Right renal cortex interstitium (tissue), 3 donors: ENCODE measurements at regions not wholly inside any gene's neighbourhood (a gene's known extent, or its start where the extent isn't known, plus 50 kb on each side); places are given as distances from the start of the nearest gene placed in this dataset.
A peak's percentile ranks its signal among the peaks of the same experiment; 100 is the strongest.

ENCODE experiments used
- DNase-seq, 3 donors: peaks; one replicate each; pipeline ENCODE4 v3.0.0-alpha.2; 2013; ENCODE audit warnings: low read depth in 3 of 3, low spot score in 2 of 3

DNA sequence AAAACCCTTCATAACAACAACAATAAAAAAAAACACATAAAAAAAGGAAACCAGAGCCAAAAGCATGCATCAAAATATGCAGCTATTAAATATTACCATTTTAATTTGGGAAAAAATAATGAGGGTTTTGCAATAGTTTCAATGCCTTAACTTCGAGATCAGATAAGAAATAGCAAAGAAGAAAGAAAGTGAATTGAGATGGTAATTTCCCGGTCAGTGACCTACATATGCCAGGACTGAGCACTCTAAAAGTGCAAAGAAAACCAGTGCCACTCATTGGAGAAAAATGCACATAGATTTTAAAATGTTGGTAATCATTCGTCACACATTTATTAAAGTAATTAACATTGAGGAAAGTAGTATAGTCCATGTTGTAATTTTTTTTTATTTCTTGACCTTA lies 944.2 kb downstream of the EFNB2 start:
- no peak for DNase-seq

- no peak for DNase-seq
These were observed 947.7 kb downstream of the EFNB2 start for GRCh38 chr13:105587786-105588185.

DNA sequence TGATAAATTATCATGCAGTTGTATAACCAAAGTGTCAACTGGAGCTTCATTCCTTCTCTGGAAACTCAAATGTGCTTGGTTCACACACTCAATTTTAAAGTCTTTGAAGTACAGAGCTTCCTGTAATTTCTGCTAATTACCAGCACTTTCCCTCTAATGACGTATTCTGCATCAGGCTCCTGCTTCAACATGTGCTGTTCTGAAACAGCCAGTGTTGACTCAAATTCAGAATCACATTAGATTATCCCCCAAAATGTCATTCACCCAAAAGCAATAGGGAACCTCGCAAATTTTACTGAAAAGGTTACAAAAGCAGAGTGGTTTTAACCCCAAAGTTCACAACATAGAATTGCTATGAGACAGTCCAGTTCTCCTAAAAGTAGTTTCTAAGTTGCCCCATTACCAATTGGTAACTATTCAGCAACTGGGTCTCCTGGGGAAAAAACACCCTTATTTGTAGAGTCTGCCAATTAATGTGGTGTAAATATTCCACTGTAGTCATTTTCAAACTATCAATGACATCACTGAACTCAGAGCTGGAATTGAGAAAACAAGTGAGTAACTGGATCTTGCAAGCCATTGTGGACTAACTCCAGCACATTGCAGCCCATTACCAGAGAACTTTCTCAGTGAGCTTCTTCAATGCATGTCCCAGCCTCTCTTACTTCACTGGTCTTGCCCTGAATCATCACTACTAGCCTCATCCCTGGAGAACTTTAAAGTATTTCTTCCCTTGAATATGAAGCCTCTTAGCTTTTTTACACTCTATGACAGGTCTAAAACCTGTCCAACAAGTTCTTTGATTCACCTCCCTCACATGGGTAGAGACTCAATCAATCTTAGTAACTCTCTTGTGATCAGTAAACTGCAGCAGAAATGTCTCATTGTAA lies 955.4 kb downstream of the EFNB2 start:
- DNase-seq, result no peak

GRCh38 chr13:105573136-105573535 lies 962.3 kb downstream of the EFNB2 start:
- DNase-seq, result no peak

GRCh38 chr13:105572401-105572800 lies 963.1 kb downstream of the EFNB2 start:
- no peak for DNase-seq

DNA sequence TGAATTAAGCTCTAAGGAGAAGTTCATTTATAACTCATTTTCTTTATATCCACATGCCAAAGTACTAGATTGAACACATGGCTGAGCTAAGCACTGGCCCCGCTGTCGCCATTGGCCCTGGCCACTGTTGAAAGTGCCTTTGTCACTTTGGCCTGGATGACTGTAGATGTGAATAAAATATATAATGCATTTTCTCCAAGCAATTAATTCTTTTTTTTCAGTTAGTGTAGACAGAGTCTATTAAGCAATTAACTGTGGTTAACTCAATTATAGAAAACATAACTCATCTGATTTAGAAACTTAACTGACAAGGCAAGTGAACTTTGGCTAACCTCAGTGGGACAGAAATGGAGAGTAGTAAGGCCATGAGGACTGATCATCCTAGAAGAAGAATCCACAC lies 965.6 kb downstream of the EFNB2 start:
- no peak for DNase-seq

DNA sequence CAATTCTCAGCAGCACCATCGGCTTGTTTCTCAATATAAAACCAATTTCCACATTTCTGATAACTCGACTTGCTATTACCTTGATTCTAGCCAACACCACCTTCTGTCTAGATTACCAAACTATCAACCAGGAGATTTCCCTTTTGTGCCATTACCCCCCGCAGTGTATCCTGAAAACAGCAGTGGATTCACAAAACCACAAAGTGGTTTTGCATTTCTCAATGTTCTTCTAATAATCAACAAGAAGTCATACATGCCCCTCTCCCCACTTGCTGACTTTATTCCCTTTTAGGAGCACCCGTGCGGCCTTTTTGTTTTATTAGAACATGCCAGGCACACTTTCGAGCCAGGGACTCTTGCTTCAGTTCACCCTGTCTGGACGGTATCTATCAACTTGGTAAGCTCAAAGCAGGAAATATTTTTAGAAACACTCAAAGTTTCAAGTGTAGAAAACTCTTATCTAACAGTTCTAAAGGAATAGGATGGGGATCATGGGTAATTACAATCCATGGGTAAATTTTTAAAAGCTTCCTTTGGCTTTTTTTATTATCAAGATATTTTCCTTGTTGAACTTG lies 967.4 kb downstream of the EFNB2 start:
- DNase-seq, result no peak

DNA sequence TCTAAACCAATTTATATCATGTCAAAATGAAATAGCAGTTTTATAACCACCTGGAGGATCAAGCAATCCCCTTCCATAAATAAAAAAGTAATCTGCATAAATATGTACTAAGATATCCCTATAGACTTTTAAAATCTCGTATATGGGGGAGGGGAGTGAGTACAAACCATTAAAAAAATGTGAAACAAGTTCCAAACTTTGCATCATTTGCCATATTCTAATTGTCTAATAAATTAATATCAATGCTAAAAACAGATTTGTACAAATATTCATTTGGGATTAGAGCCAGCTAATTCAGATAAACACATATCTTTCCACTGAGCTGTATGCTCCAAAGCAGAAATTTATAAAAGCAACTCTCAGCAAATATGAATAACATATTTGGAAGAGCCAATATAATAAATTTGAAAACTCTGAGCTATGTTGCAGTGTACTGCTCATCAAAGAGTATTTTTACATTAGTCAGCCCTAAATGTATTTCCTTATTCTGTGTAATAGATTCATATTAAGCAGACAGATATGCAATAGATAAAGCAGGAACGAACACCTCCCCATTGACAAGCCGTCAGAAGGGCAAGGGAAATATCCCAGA lies 970.2 kb downstream of the EFNB2 start:
- no peak for DNase-seq

DNA sequence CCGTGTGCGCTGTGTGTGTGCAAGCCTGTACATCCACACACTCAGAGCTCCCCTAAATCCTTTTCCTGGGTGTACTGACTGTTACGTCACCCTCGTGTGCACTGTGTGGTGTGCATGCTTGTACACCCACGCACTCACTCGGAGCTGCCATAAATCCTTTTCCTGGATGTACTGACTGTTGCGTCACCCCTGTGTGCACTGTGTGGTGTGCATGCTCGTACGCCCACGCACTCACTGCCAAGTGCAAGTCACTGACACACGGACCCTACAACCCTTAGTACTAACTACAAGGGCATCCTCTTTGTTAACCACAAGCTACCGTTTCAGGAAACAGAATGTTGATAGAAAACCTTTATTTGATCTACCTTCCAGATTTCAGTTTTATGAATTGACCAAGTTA lies 983.4 kb downstream of the EFNB2 start:
- no peak for DNase-seq

- DNase-seq, result no peak
These were observed 987.6 kb downstream of the EFNB2 start for GRCh38 chr13:105547851-105548250.

GRCh38 chr13:105545811-105546210 lies 989.7 kb downstream of the EFNB2 start:
- DNase-seq, result no peak

DNA sequence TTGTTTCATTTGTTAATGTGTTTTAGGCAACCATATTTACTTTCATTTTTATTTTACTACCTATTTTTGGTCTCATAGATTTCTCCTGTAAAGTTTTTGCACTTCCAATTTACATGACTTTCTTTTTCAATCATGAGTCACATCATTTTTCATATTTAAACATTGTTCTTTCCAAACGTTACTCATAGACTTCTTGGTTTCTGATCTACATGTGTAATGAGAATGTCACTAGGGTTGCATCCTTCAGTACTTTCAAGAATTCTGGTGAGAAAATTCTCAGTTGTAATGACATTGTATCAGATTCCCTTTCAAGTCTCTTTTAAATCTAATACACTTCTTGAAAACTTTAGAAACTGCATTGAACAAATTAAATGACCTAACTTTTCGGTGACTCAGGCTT lies 991.7 kb downstream of the EFNB2 start:
- no peak for DNase-seq

DNA sequence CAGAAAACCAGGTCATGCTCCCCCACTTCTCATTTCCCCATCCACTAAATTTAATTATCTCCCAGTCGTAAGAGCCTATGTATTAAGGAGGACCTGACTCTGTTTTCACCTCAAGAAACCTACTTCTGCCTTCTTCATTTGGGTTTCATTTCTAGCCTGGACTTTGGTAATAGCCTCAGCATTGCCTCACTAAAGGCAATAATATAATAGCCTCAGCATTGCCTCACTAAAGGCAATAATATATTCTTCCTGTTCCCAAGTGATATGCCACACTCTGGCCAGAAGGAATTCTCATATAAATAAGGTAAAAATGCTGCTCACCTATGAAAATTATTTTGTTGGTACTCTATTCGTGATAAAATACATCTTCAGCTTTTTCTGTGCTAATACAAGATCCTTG lies 993.9 kb downstream of the EFNB2 start:
- DNase-seq, result no peak

- peak in 1 of 3 donors; percentile 6 for DNase-seq
These were observed 997.1 kb downstream of the EFNB2 start for GRCh38 chr13:105538346-105538745.

- no peak for DNase-seq
These were observed 998.3 kb downstream of the EFNB2 start for GRCh38 chr13:105537113-105537512.

GRCh38 chr13:105530468-105530867 lies 1005.0 kb downstream of the EFNB2 start:
- no peak for DNase-seq

DNA sequence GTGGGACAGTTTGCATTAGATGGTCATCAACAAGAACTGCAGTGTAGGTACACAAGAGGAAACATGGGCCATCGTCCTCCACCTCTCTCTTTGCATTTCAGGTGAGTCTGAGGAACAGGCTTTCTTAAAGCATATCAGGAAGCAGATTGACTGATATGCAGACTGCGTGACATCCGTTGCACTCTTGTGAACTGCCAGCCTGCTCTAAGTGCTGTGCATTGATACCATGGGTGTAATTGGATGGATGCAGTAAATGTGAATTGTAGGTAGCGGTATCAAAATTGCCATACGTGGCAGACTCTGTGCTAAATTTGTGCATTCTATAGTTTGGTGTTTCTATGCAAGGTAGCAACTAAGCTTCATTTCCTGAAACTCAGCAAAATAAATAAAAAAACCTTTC lies 1008.3 kb downstream of the EFNB2 start:
- no peak for DNase-seq

DNA sequence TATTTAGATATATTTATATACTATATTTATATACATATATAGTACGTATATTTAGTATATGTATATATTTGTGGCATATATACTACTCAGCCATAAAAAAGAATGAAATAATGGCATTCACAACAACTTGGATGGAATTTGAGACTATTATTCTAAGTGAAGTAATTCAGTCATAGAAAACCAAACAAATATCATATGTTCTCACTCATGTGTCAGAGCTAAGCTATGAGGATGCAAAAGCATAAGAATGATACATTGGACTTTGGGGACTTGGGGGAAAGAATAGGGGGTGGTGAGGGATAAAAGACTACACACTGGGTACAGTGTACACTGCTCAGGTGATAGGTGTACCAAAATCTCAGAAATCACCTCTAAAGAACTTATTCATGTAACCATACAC lies 1015.7 kb downstream of the EFNB2 start:
- no peak for DNase-seq

DNA sequence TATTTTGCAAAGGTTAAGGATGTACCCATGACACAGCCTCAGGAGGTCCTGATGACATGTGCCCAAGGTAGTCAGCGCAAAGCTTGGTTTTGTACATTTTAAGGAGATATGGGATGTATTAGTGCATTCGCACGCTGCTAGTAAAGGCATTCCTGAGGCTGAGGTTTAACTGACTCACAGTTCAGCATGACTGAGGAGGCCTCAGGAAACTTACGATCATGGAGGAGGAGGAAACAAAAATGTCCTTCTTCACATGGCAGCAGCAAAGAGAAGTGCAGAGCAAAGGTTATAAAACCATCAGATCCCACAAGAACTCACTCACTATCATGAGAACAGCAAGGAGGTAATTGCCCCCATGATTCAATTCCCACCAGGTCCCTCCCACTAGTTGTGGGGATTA lies 1017.4 kb downstream of the EFNB2 start:
- DNase-seq, result no peak

DNA sequence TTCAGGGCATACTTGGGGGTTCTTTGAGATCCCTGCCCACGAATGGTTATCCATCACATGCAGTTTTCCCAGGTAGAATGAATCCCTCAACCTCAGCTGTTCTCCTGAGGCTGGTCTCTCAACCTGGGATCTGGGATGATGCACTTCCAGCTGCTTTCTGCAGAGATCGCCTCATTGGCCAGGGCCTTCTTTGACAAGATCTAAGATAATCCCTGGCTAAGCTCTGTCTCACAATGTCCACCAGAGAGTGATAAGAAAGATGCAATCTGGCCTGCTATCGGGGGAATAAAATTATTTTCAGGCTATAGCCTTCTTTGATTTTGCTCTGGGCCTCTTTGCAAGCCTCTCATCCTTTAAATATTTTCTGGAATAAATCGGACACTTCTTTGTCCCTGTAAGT lies 1021.1 kb downstream of the EFNB2 start:
- no peak for DNase-seq

DNA sequence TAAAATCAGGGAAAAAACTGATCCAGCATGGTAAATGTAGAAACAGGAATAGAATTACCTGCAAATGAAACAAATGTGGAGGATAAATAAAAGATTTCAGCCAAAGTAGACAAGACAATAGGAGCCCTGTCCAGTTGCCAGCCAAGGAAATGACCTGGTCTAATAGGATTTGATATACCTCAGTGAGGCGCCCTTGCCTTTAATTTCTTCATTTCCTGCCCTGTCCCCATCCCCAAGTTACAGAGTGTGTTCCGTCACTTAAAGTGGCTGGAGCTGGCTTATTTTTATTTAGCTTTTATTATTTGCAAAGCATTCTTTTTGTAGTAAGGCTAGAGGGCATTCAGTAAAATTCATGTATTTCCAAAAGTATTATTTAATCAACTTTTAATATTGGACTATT lies 1022.0 kb downstream of the EFNB2 start:
- no peak for DNase-seq
